DOHH2 (cell line): ENCODE measurements at regions not wholly inside any gene's neighbourhood (a gene's known extent, or its start where the extent isn't known, plus 50 kb on each side); places are given as distances from the start of the nearest gene placed in this dataset.

Experiments used
- H3F3A ChIP-seq: fragments of 200-600 bp; sonication (generic), shearing (Covaris generic); 2 replicates; pipeline ENCODE4 v1.6.0; 2016; ENCODE audit warnings: antibody characterized with exemption, mild to moderate bottlenecking; ENCODE audit not compliant: control insufficient read depth, insufficient read depth
- H3K27ac ChIP-seq: fragments of 200-600 bp; sonication (generic); 2 replicates; pipeline ENCODE4 v1.5.1; 2014; ENCODE audit warnings: low read depth, mild to moderate bottlenecking, low read length, moderate library complexity
- H3K27me3 ChIP-seq: fragments of 200-600 bp; sonication (generic); 2 replicates; pipeline ENCODE4 v1.6.1; 2014; ENCODE audit warnings: mild to moderate bottlenecking, low read length, mixed read lengths; ENCODE audit not compliant: control insufficient read depth
- H3K36me3 ChIP-seq: fragments of 200-600 bp; sonication (generic); 2 replicates; pipeline ENCODE4 v1.6.1; 2014; ENCODE audit warnings: mild to moderate bottlenecking, low read length, moderate library complexity, mixed read lengths; ENCODE audit not compliant: control insufficient read depth
- H3K4me1 ChIP-seq: fragments of 200-600 bp; sonication (generic); 2 replicates; pipeline ENCODE4 v1.6.1; 2014; ENCODE audit warnings: mild to moderate bottlenecking, low read length, mixed read lengths; ENCODE audit not compliant: control insufficient read depth
- H3K4me2 ChIP-seq: fragments of 200-600 bp; sonication (generic); 2 replicates; pipeline ENCODE4 v1.6.0; 2014; ENCODE audit warnings: mild to moderate bottlenecking, low read length, moderate library complexity
- H3K4me3 ChIP-seq: fragments of 200-600 bp; sonication (generic); 2 replicates; pipeline ENCODE4 v1.5.1; 2014; ENCODE audit warnings: mild to moderate bottlenecking, low read length, mixed read lengths
- H3K79me2 ChIP-seq: fragments of 200-600 bp; sonication (generic); 2 replicates; pipeline ENCODE4 v1.6.1; 2014; ENCODE audit warnings: mild to moderate bottlenecking, low read length, mixed read lengths; ENCODE audit not compliant: control insufficient read depth
- H3K9me2 ChIP-seq: fragments of 200-600 bp; sonication (generic); replicated peaks from 2 replicates; pipeline ENCODE4 v1.6.1; 2014; ENCODE audit warnings: mild to moderate bottlenecking, low read length, mixed read lengths; ENCODE audit not compliant: control insufficient read depth
- H3K9me3 ChIP-seq: fragments of 200-600 bp; sonication (generic); 2 replicates; pipeline ENCODE4 v1.6.1; 2014; ENCODE audit warnings: antibody characterized with exemption, low read length, mixed read lengths; ENCODE audit not compliant: control insufficient read depth, insufficient read depth
- H4K20me1 ChIP-seq: fragments of 200-600 bp; sonication (generic); 2 replicates; pipeline ENCODE4 v1.6.0; 2014; ENCODE audit warnings: low read depth, mild to moderate bottlenecking, antibody characterized with exemption, low read length, moderate library complexity; ENCODE audit not compliant: control insufficient read depth, insufficient read depth
- EZH2phosphoT487 ChIP-seq: fragments of 200-600 bp; sonication (generic); IDR thresholded peaks from 2 replicates; pipeline ENCODE4 v1.6.1; 2017; ENCODE audit warnings: borderline replicate concordance, mild to moderate bottlenecking, antibody characterized with exemption, low read length, moderate library complexity, mixed read lengths
- TF ChIP-seq, protein P1 (sequence below): fragments of 200-600 bp; sonication (generic); IDR thresholded peaks from one replicate; pipeline ENCODE4 v1.5.1; 2014; ENCODE audit warnings: antibody characterized with exemption, mild to moderate bottlenecking, low read depth, low read length; ENCODE audit not compliant: poor library complexity, severe bottlenecking

- H3K9me3 ChIP-seq = peaks cover 30% of the 10 kb centered on the region; the same call in 1 of the 2 replicates
- H3K9me2 ChIP-seq = no peaks in the 10 kb centered on the region
- H3K4me1 ChIP-seq = no peaks in the 10 kb centered on the region
- TF ChIP-seq, protein P1, sequence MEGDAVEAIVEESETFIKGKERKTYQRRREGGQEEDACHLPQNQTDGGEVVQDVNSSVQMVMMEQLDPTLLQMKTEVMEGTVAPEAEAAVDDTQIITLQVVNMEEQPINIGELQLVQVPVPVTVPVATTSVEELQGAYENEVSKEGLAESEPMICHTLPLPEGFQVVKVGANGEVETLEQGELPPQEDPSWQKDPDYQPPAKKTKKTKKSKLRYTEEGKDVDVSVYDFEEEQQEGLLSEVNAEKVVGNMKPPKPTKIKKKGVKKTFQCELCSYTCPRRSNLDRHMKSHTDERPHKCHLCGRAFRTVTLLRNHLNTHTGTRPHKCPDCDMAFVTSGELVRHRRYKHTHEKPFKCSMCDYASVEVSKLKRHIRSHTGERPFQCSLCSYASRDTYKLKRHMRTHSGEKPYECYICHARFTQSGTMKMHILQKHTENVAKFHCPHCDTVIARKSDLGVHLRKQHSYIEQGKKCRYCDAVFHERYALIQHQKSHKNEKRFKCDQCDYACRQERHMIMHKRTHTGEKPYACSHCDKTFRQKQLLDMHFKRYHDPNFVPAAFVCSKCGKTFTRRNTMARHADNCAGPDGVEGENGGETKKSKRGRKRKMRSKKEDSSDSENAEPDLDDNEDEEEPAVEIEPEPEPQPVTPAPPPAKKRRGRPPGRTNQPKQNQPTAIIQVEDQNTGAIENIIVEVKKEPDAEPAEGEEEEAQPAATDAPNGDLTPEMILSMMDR = no peak
- TF ChIP-seq EZH2phosphoT487 = no peak
- no peak overlapping the region for H3K27ac ChIP-seq
- H4K20me1 ChIP-seq = no peaks in the 10 kb centered on the region
- H3F3A ChIP-seq = no peaks in the 10 kb centered on the region
- no peak overlapping the region for H3K4me2 ChIP-seq
- H3K36me3 ChIP-seq = no peaks in the 10 kb centered on the region
- H3K79me2 ChIP-seq = no peaks in the 10 kb centered on the region
- H3K27me3 ChIP-seq = no peaks in the 10 kb centered on the region
- no peak overlapping the region for H3K4me3 ChIP-seq
Observed at GRCh38 chr5:2921176-2921575, 169.7 kb upstream of the IRX2 start.

DNA sequence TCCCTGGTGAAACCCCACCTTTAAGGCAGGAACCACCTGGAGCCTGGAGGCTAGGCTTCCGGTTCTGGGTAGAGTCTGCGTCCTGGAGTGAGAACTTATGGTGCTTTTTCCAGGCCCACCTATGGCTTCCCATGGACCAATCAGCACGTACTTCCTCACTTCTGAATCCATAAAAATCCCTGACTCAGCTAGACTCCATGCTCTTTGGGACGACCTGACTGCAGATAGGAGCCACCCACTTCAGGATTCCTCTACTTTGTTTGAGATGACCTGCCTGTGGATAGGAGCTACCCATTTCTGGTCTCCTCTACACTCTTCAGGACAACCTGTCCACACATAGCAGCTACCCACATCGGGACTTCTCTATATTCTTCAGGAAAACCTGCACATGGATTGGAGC lies 168.8 kb upstream of the IRX2 start:
- Histone ChIP-seq H3K4me1 (no peaks in the 10 kb centered on the region), H3K4me2 (no peak overlapping the region), H4K20me1 (no peaks in the 10 kb centered on the region), H3K27ac (no peak overlapping the region), H3K9me3 (peaks cover 32% of the 10 kb centered on the region; the same call in 1 of the 2 replicates), H3K27me3 (no peaks in the 10 kb centered on the region), H3K4me3 (no peak overlapping the region), H3F3A (no peaks in the 10 kb centered on the region), H3K9me2 (no peaks in the 10 kb centered on the region), H3K36me3 (no peaks in the 10 kb centered on the region), H3K79me2 (no peaks in the 10 kb centered on the region)
- TF ChIP-seq EZH2phosphoT487 = no peak
- TF ChIP-seq, protein P1 = no peak

GRCh38 chr5:2919310-2920018 lies 168.0 kb upstream of the IRX2 start:
- Histone ChIP-seq H4K20me1 (no peaks in the 10 kb centered on the region), H3K9me2 (no peaks in the 10 kb centered on the region), H3K4me1 (no peaks in the 10 kb centered on the region), H3F3A (no peaks in the 10 kb centered on the region), H3K4me2 (no peak overlapping the region), H3K9me3 (peaks cover 35% of the 10 kb centered on the region; the same call in 1 of the 2 replicates), H3K27ac (no peak overlapping the region), H3K4me3 (no peak overlapping the region), H3K27me3 (no peaks in the 10 kb centered on the region), H3K79me2 (no peaks in the 10 kb centered on the region), H3K36me3 (no peaks in the 10 kb centered on the region)
- no peak for TF ChIP-seq EZH2phosphoT487
- TF ChIP-seq, protein P1 = no peak
